ENCODE measurements at regions not wholly inside any gene's neighbourhood (a gene's known extent, or its start where the extent isn't known, plus 50 kb on each side); places are given as distances from the start of the nearest gene placed in this dataset.
A peak's percentile ranks its signal among the peaks of the same experiment; 100 is the strongest.

- FAIRE-seq, result peak; percentile 96
Observed at GRCh38 chr6:166770216-166771116, 143.4 kb upstream of the RPS6KA2 start.

- FAIRE-seq, result no peak
Observed at GRCh38 chr6:166769648-166770047, 142.6 kb upstream of the RPS6KA2 start.

- no peak for FAIRE-seq
Observed at GRCh38 chr6:166768761-166769160, 141.7 kb upstream of the RPS6KA2 start.

GRCh38 chr6:166767230-166767629, 140.2 kb upstream of the RPS6KA2 start:
- FAIRE-seq, result no peak

GRCh38 chr6:166766769-166767168, 139.7 kb upstream of the RPS6KA2 start:
- no peak for FAIRE-seq

- FAIRE-seq, result no peak
Observed at GRCh38 chr6:166765234-166765541, 138.1 kb upstream of the RPS6KA2 start.

GRCh38 chr6:166764473-166765233, 137.6 kb upstream of the RPS6KA2 start:
- no peak for FAIRE-seq

GRCh38 chr6:166763606-166764472, 136.8 kb upstream of the RPS6KA2 start:
- no peak for FAIRE-seq

GRCh38 chr6:166761801-166762200, 134.8 kb upstream of the RPS6KA2 start:
- no peak for FAIRE-seq

GRCh38 chr6:166760288-166760687, 133.2 kb upstream of the RPS6KA2 start:
- FAIRE-seq, result no peak

GRCh38 chr6:166758136-166758704, 131.2 kb upstream of the RPS6KA2 start:
- no peak for FAIRE-seq

GRCh38 chr6:166757232-166758135, 130.4 kb upstream of the RPS6KA2 start:
- no peak for FAIRE-seq

- no peak for FAIRE-seq
Observed at GRCh38 chr6:166754218-166755030, 127.4 kb upstream of the RPS6KA2 start.

GRCh38 chr6:166752928-166753721, 126.1 kb upstream of the RPS6KA2 start:
- peak; percentile 70 for FAIRE-seq

GRCh38 chr6:166752097-166752496, 125.0 kb upstream of the RPS6KA2 start:
- FAIRE-seq, result peak; percentile 96

GRCh38 chr6:166751051-166751595, 124.1 kb upstream of the RPS6KA2 start:
- peak; percentile 27 for FAIRE-seq

- FAIRE-seq, result no peak
Observed at GRCh38 chr6:166750108-166750793, 123.2 kb upstream of the RPS6KA2 start.

GRCh38 chr6:166749666-166750065, 122.6 kb upstream of the RPS6KA2 start:
- FAIRE-seq, result peak; percentile 42
